Stimulated activated naive CD8-positive, alpha-beta T cell treated with anti-CD3 and anti-CD28 coated beads, Interleukin-15, amount 100 ng/mL, for 72 hours (primary cell): ENCODE measurements at regions not wholly inside any gene's neighbourhood (a gene's known extent, or its start where the extent isn't known, plus 50 kb on each side); places are given as distances from the start of the nearest gene placed in this dataset.

Experiments used
- ATAC-seq: fragments of 150-1000 bp; cut with Tn5 transposase; 2 replicates; pipeline ENCODE4 v1.10.0; 2021; ENCODE audit warnings: mild to moderate bottlenecking, moderate library complexity
- DNase-seq, 2 donors: peaks; one replicate each; pipeline ENCODE4 v3.0.0; 2021 to 2022
- H3K27ac Mint-ChIP-seq, 2 donors: one replicate each; pipeline ENCODE4 v1.8.0; 2022; ENCODE audit warnings: mild to moderate bottlenecking in 2 of 2, mixed read lengths in 2 of 2, moderate library complexity in 2 of 2
- H3K27me3 Mint-ChIP-seq: one replicate; pipeline ENCODE4 v1.8.0; 2022; ENCODE audit warnings: mixed read lengths
- H3K4me1 Mint-ChIP-seq: one replicate; pipeline ENCODE4 v1.8.0; 2022; ENCODE audit warnings: mild to moderate bottlenecking, mixed read lengths
- H3K4me3 Mint-ChIP-seq, 2 donors: one replicate each; pipeline ENCODE4 v1.8.0; 2022; ENCODE audit warnings: mild to moderate bottlenecking in 2 of 2, mixed read lengths in 2 of 2, moderate library complexity in 1 of 2
- H3K9me3 Mint-ChIP-seq, 2 donors: one replicate each; pipeline ENCODE4 v1.8.0; 2022; ENCODE audit warnings: mixed read lengths in 2 of 2

- Mint-ChIP-seq H3K27ac (no peak overlapping the region), H3K4me3 (no peak overlapping the region), H3K9me3 (peaks cover 19 to 27% of the 10 kb centered on the region in 2 donors), H3K27me3 (no peaks in the 10 kb centered on the region), H3K4me1 (peaks cover 10% of the 10 kb centered on the region)
- DNase-seq (no peak), ATAC-seq (no peak)
These were observed 60.0 kb downstream of the NRN1 start for GRCh38 chr6:5946701-5947100.

GRCh38 chr6:5946181-5946580 lies 60.5 kb downstream of the NRN1 start:
- Mint-ChIP-seq H3K27ac (no peak overlapping the region), H3K9me3 (peaks cover 23 to 29% of the 10 kb centered on the region in 2 donors), H3K4me3 (no peak overlapping the region), H3K4me1 (peaks cover 10% of the 10 kb centered on the region), H3K27me3 (no peaks in the 10 kb centered on the region)
- DNase-seq (no peak), ATAC-seq (no peak)

GRCh38 chr6:5943591-5943990 lies 63.1 kb downstream of the NRN1 start:
- ATAC-seq: no peak
- Mint-ChIP-seq H3K4me1 (peaks cover 10% of the 10 kb centered on the region), H3K4me3 (no peak overlapping the region), H3K9me3 (peaks cover 23 to 29% of the 10 kb centered on the region in 2 donors), H3K27ac (no peak overlapping the region), H3K27me3 (no peaks in the 10 kb centered on the region)
- no peak for DNase-seq

GRCh38 chr6:5942591-5942990 lies 64.1 kb downstream of the NRN1 start:
- H3K27ac Mint-ChIP-seq: no peak overlapping the region
- peaks cover 10% of the 10 kb centered on the region for H3K4me1 Mint-ChIP-seq
- DNase-seq (no peak), ATAC-seq (no peak)
- H3K9me3 Mint-ChIP-seq: peaks cover 23 to 29% of the 10 kb centered on the region in 2 donors
- no peaks in the 10 kb centered on the region for H3K27me3 Mint-ChIP-seq
- no peak overlapping the region for H3K4me3 Mint-ChIP-seq

GRCh38 chr6:5941188-5941587 lies 65.5 kb downstream of the NRN1 start:
- Mint-ChIP-seq H3K4me3 (no peak overlapping the region), H3K4me1 (peaks cover 10% of the 10 kb centered on the region), H3K27ac (no peak overlapping the region), H3K27me3 (peaks cover 5% of the 10 kb centered on the region), H3K9me3 (peaks cover 23 to 29% of the 10 kb centered on the region in 2 donors)
- DNase-seq (no peak), ATAC-seq (no peak)

GRCh38 chr6:5938934-5939333 lies 67.8 kb downstream of the NRN1 start:
- no peak overlapping the region for H3K4me3 Mint-ChIP-seq
- H3K9me3 Mint-ChIP-seq: peaks cover 23% of the 10 kb centered on the region in 2 donors

GRCh38 chr6:5937936-5938706 lies 68.6 kb downstream of the NRN1 start:
- ATAC-seq: no peak
- H3K9me3 Mint-ChIP-seq: peaks cover 15 to 16% of the 10 kb centered on the region in 2 donors
- peaks cover 10% of the 10 kb centered on the region for H3K4me1 Mint-ChIP-seq
- peaks cover 16% of the 10 kb centered on the region for H3K27me3 Mint-ChIP-seq
- H3K4me3 Mint-ChIP-seq: no peak overlapping the region
- DNase-seq: no peak
- H3K27ac Mint-ChIP-seq: no peak overlapping the region

More at GRCh38 chr6:5938934-5939333, 67.8 kb downstream of the NRN1 start:
- no peak for ATAC-seq
- no peak for DNase-seq
- Mint-ChIP-seq H3K27me3 (peaks cover 16% of the 10 kb centered on the region), H3K27ac (no peak overlapping the region), H3K4me1 (peaks cover 10% of the 10 kb centered on the region)

- H3K4me1 Mint-ChIP-seq: peaks cover 5% of the 10 kb centered on the region
- peaks cover 10 to 15% of the 10 kb centered on the region in 2 donors for H3K9me3 Mint-ChIP-seq
- no peak for ATAC-seq
- H3K27me3 Mint-ChIP-seq: peaks cover 21% of the 10 kb centered on the region
- H3K4me3 Mint-ChIP-seq: no peak overlapping the region
- DNase-seq: no peak
- no peak overlapping the region for H3K27ac Mint-ChIP-seq
These were observed 69.4 kb downstream of the NRN1 start for GRCh38 chr6:5937169-5937909.

- no peak for ATAC-seq
- peaks cover 23% of the 10 kb centered on the region for H3K27me3 Mint-ChIP-seq
- DNase-seq: no peak
- H3K4me1 Mint-ChIP-seq: no peaks in the 10 kb centered on the region
- no peak overlapping the region for H3K27ac Mint-ChIP-seq
- peaks cover 3 to 8% of the 10 kb centered on the region in 2 donors for H3K9me3 Mint-ChIP-seq
- H3K4me3 Mint-ChIP-seq: no peak overlapping the region
These were observed 70.1 kb downstream of the NRN1 start for GRCh38 chr6:5936631-5937030.

- Mint-ChIP-seq H3K4me1 (no peaks in the 10 kb centered on the region), H3K27ac (no peak overlapping the region), H3K27me3 (peaks cover 23% of the 10 kb centered on the region), H3K9me3 (peaks cover 0 to 7% of the 10 kb centered on the region in 2 donors), H3K4me3 (no peak overlapping the region)
- no peak for DNase-seq
- no peak for ATAC-seq
These were observed 70.6 kb downstream of the NRN1 start for GRCh38 chr6:5936140-5936539.

- H3K4me3 Mint-ChIP-seq: no peak overlapping the region
- DNase-seq: no peak
- H3K9me3 Mint-ChIP-seq: peaks cover 6 to 7% of the 10 kb centered on the region in 2 donors
- H3K4me1 Mint-ChIP-seq: peaks cover 6% of the 10 kb centered on the region
- no peak overlapping the region for H3K27ac Mint-ChIP-seq
- peaks cover 22% of the 10 kb centered on the region for H3K27me3 Mint-ChIP-seq
- ATAC-seq: no peak
These were observed 75.8 kb downstream of the NRN1 start for GRCh38 chr6:5930968-5931367.

- peak overlapping the region in 1 of 2 donors; percentile 46 for H3K27ac Mint-ChIP-seq
- no peak overlapping the region for H3K4me3 Mint-ChIP-seq
- peaks cover 19% of the 10 kb centered on the region for H3K27me3 Mint-ChIP-seq
- ATAC-seq (peak; percentile 49), DNase-seq (no peak)
- H3K9me3 Mint-ChIP-seq: peaks cover 6 to 11% of the 10 kb centered on the region in 2 donors
- peaks cover 6% of the 10 kb centered on the region for H3K4me1 Mint-ChIP-seq
These were observed 76.5 kb downstream of the NRN1 start for GRCh38 chr6:5930143-5930770.

- no peak for ATAC-seq
- Mint-ChIP-seq H3K9me3 (peaks cover 6 to 9% of the 10 kb centered on the region in 2 donors), H3K27me3 (peaks cover 12% of the 10 kb centered on the region), H3K4me3 (no peak overlapping the region), H3K27ac (no peak overlapping the region), H3K4me1 (no peaks in the 10 kb centered on the region)
- no peak for DNase-seq
These were observed 82.9 kb downstream of the NRN1 start for GRCh38 chr6:5923840-5924239.

- DNase-seq (no peak), ATAC-seq (no peak)
- H3K27me3 Mint-ChIP-seq: peaks cover 8% of the 10 kb centered on the region
- no peaks in the 10 kb centered on the region for H3K4me1 Mint-ChIP-seq
- no peak overlapping the region for H3K27ac Mint-ChIP-seq
- no peak overlapping the region for H3K4me3 Mint-ChIP-seq
- peaks cover 6 to 9% of the 10 kb centered on the region in 2 donors for H3K9me3 Mint-ChIP-seq
These were observed 84.5 kb downstream of the NRN1 start for GRCh38 chr6:5922230-5922629.

- Mint-ChIP-seq H3K4me3 (no peak overlapping the region), H3K27me3 (no peaks in the 10 kb centered on the region), H3K27ac (no peak overlapping the region), H3K9me3 (peaks cover 14 to 17% of the 10 kb centered on the region in 2 donors), H3K4me1 (no peaks in the 10 kb centered on the region)
- DNase-seq: no peak
- ATAC-seq: no peak
These were observed 97.0 kb downstream of the NRN1 start for GRCh38 chr6:5909721-5910120.

GRCh38 chr6:5906842-5907241 lies 99.9 kb downstream of the NRN1 start:
- ATAC-seq (no peak), DNase-seq (no peak)
- no peak overlapping the region for H3K4me3 Mint-ChIP-seq
- peaks cover 0 to 7% of the 10 kb centered on the region in 2 donors for H3K9me3 Mint-ChIP-seq
- H3K27ac Mint-ChIP-seq: no peak overlapping the region
- no peaks in the 10 kb centered on the region for H3K27me3 Mint-ChIP-seq
- H3K4me1 Mint-ChIP-seq: no peaks in the 10 kb centered on the region
